Kidney glomerular epithelial cell (primary cell): ENCODE measurements at regions not wholly inside any gene's neighbourhood (a gene's known extent, or its start where the extent isn't known, plus 50 kb on each side); places are given as distances from the start of the nearest gene placed in this dataset.

Source experiments
- DNase-seq: peaks from one replicate; lab custom pipeline; 2025; lab: John Stamatoyannopoulos, UW

DNA sequence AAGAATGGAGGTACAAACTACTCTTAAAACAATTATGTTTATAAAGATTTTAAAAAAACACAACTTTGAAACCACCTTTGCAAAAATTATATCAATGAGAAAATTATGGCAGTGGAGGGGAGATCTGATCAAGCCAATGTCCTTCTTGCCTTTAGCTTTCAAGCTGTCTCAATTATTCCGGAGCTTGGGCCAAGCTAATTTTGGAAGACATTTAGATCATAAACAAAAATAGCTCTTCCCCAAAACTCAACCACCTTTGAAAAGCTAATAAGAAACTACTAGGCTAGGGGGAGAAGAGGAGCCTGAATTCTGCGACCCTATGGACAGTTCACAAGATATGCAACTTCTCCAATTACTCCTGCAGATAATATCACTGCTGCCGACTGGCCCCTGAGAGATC lies 263.3 kb downstream of the ICE1 start:
- no peak for DNase-seq

DNA sequence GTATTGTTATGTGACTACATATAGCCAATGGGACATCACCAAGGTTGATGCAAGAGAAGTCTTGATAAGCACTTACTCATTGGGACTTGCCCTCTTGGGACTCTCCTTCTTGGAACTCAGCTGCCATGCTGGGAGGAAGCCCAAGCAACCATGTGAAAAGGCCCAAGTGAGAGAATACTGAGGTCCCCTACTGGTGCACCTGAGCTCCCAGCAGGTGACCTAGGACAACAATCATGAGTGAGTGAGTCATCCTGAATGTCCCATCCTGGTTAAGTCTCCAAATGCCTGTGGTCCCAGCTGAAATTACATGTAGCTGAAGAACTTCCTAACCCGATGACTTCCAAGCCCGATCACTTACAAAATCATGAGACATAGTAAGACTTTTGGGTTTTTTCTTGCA lies 260.7 kb downstream of the ICE1 start:
- no peak for DNase-seq

DNA sequence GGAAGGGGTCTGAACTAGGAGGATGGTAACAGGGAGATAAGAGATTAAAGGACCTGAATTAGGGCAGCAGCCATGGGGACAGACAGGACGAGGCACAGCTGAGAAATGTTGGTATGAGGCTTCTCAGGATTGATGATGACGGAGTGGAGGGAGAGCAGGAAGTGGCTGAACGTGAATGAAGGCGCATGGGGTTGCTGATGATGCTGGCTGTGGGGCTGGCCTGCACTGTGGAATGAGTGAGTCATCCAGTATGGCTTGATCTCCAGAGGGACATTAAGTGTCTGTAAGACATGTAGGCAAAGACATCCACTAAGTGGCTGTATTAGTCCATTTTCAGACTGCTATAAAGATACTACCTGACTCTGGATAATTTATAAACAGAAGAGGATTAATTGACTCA lies 256.4 kb downstream of the ICE1 start:
- DNase-seq: no peak

DNA sequence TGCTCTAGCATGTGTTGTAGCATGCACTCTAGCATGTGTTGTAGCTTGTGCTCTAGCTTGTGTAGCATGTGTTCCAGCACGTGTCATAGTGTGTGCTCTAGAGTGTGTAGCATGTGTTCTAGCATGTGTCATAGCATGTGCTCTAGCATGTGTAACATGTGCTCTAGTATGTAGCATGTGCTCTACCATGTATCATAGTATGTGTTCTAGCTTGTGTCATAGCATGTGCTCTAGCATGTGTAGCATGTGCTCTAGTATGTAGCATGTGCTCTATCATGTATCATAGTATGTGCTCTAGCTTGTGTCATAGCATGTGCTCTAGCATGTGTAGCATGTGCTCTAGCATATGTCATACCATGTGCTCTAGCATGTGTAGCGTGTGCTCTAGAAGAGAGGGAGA lies 255.3 kb downstream of the ICE1 start:
- DNase-seq: no peak

DNA sequence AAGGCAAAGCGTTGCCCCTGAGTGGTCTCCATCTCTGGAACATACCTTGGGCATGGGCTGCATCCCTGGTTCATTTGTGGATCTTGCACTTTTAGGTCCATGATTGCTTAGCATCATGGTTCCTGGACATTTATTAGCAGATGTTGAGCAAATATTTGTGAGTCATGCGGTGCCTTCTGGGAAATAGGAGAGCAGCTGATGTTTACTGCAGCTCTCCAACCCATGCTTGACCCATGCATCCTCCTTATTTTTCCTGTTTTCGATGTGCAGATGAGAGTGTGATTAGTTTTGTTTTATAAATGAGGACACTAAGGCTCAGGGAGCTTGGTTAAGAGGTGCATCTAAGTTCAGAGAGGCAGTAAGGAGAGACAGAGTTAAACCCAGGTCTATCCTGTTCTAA lies 253.7 kb downstream of the ICE1 start:
- DNase-seq: no peak

DNA sequence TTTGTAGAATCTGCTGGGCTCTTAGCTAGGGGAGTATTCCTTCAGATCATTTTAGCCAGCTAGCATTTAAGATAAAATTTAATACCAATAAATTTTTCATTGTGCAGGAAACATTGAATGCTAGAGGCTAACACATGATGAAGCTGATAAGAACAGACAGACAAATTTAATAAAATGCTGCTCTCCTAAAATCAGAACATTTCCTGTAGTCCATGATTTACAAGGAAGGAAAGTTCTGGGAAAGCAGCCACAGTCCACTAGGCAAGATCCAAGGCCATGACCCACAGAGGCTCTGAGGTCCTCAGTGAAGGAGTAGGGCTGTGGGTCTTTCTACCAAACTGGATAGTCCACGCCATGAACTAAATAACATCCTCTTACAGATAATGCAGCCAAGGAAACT lies 253.0 kb downstream of the ICE1 start:
- DNase-seq: no peak

DNA sequence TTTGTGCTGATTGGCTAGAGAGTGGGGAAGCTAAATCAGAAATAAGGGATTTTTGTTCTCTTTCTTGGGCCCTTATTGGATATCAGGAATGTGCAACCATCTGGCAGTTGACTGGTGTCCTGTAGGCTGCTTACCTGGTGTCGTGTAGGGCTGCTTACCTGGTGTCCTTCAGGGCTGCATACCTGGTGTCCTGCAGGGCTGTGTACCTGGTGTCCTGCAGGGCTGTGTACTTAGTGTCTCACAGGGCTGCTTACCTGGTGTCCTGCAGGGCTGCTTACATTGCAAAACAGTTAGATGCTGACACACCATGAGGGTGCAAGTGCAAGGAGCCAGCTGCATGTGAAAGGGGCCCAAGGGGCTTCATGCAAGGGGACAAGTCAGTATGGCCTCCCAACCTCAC lies 249.3 kb downstream of the ICE1 start:
- no peak for DNase-seq

DNA sequence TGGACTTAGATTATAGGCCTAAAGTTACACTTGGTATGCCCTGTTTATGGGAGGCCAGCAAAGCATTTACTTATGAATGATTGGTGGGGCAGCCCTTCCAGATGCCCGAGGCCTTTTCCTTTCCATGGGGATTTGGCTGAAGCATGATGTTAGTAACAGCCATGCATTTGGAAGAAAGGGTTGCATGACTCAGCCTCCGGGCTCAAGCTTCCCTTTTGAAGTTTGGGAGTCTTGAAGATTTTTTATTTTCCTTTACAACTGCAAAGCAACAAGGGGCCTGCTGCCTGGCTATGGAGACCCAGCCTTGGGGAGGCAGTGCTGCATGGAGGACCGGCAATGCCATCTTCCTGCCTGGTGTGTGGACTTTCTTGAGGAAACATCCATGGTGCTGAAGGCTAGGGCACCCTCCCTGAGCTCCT lies 244.7 kb downstream of the ICE1 start:
- DNase-seq: no peak

DNA sequence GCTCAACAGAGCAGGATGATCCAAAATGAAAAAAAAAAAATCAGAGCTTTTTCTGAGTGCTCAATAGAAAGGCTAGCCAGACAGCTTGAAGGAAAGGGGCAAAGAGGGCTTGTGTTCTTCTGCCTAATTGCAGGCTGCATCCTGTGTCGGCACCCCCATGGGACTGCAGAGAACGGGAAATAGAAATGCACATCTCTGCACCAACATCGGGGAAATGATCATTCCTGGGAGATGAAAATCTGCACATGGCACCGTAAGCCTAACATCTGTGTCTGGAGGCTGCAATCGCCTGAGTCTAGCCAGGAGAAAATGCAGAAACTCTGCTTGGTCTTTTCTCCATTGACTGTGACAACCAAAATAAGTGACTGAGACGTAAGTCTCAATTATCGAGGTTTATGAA lies 243.9 kb downstream of the ICE1 start:
- no peak for DNase-seq

DNA sequence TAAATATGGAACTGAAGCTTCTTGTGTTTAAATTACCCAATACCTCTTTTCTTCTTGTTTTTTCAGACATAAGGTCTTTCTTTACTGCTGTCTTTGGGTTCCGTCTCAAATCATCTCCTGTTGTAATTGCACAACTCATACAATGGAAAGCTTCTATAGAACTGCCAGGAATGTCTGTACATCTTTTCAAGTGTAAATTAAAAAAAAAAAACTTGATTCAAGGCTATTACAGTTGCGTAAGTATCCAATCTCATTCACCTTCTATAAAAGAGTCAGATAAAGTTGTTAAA lies 243.5 kb downstream of the ICE1 start:
- no peak for DNase-seq

DNA sequence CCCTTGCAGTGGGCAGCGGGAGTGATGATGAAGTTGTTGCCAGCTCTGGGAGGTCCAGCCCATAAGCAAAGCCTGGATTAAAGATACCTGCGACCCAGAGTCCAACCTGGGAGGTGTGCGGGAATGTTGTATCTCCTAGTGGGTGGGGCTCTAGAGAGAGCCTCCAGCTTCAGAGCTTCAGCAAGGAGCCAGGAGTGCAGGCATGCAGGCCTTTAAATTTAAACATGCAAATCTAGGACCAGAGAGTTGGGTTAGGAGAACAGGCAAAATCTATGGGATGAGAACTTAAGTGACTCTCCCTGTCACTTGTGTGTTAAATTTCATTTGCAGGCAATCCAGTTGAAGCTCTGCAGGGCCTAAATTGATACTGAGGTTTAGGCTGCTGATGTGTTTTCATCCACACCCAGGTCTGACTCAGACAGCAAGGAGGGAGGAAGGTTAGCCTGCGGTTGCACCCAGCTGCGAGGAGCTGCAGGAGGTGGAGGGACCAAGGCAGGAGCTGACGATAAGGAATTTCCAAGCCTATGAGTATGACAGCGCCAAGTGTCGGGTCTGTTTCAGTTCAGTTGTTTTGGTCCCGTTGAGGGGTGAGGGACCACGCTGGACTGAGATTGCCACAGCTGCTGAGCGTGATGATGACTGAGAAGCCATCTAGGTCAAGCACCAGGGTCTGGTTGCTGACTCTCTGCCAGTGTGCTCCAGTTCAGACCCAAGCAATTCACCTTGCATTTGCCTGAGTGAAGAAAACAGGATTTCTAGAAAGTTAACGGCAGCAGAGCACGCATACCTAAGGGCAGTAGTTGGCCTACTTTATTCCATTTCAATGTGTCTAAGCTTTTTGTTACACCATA lies 243.0 kb downstream of the ICE1 start:
- DNase-seq: peak; percentile 11

DNA sequence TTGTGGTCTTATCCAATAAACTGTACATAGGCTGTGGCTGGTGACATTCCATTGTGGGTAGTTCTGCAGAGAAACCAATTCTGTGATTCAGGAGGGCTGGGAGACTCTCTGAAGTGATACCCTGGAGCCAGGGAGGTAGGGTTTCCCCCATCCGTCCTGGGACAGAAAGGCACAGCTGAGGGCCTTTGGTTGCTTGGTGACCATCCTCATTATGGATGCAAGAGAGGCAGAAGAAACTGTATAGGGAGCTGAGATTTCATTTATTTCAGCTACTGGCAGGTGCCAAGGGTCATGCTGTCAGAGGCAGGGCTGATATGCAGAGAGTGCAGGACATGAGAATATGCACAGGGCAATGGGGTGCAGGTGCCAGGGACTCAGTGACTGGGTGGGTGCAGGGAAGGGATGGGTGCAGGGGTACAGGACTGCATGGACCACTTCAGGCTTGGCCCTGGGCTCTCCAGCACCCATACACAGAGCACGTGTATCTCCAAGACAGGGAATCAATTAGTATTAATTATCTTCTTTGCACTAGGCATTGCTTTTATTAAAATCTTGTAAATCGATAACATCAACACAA lies 236.5 kb downstream of the ICE1 start:
- no peak for DNase-seq

DNA sequence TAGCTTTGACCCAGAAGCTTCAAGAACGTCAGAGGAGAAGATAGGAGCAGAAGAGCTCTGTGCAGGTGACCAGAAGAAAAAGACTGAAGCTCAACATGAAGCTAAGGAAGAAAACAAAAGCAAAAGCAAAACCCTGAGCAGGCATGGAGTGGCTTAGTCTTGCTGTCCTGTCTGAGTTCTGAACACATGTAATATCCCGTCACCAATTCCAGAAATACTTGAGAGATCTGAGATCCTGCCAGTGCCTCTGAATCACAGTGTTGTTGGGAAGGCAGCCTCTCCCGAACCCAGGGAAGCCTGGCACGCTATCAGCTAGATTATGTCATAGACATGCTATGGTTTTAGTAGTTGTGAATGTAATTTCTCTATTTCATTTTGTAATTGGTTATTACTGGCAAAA lies 235.7 kb downstream of the ICE1 start:
- DNase-seq: peak; percentile 25

DNA sequence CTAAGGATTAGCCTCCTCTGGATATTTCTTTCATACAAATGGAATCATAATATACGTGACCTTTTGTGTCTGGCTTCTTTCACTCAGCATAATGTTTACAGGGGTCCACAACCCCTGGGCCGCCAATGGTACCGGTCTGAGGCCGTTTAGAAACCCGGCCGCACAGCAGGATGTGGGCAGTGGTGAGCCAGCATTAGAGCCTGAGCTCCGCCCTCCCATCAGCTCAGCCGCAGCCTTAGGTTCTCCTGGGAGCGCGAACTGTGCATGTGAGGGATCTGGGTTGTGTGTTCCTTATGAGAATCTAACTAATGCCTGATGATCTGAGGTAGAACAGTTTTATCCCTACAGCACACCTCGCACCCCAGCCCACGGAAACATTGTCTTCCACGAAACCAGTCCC lies 229.7 kb downstream of the ICE1 start:
- DNase-seq: no peak

DNA sequence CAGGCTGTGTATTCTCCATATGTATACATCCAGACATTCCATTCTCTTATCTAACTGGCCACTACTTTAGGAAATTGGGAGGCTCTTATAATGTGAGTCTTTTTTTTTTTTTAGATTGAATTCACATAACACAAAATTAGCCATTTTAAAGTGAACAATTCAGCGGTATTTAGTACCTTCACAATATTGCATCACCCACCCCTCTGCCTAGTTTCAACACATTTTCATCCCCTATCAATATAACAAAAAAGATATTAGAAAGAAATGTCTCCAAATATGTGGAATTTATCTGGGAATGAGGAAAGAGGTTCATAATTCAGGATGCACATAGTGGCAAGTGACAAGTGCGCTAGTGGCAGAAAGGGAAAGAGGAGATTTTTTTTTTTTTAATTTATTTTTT lies 228.5 kb downstream of the ICE1 start:
- no peak for DNase-seq

DNA sequence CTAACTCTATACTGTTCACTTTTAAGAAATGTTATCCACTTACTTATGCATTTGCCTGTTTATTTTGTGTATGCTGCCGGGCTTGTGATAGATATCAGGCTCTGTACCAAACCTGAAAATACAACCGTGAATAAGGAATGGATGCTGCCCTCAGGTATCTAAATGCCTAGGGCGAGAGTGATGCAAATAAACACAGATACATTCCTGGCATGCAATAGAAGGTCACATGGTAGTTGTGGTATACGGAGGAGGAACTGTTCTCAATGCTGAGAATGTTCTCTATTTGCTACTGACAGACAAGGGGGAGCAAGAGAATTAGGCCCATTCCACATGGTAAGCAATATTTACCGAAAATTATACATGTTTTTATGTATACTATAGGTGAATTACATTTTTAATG lies 227.8 kb downstream of the ICE1 start:
- peak; percentile 38 for DNase-seq

DNA sequence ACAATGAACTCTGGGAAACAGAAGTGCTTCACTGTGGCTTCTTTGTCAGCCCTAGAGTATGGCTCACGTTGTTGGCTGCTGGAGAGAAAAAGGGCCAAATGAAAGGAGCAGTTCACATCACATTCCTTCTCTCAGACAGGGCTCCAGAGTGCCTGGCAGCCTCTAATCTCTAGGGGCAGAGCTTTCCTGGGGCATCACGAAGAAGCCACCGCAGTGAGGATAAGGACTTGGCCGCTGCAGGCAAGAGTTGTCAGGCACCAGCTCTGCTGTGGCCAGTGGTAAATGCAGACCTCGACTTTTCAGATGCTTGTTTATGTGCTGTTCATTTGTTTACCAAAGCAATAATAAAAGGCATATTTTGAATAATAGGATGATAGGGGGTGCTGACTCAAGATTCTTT lies 227.2 kb downstream of the ICE1 start:
- no peak for DNase-seq

DNA sequence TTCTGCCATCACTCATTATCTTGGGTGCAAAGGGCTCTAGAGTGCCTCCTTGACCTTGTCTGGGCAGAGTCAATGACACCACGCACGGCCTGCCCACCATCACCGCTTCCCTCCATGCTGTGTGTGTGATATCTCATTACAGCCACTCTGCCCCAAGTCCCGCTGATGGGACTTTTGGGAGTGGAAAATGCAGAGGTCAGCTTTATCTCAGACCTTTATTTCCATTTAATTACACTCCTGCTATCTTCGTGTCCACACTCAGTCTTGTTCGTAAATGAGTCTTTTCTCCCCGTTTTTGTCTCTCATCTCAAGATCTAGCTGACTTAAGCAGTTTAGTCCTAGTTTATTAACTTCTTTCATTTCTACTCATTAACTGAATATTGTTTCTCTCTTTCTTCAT lies 226.2 kb downstream of the ICE1 start:
- DNase-seq: no peak

DNA sequence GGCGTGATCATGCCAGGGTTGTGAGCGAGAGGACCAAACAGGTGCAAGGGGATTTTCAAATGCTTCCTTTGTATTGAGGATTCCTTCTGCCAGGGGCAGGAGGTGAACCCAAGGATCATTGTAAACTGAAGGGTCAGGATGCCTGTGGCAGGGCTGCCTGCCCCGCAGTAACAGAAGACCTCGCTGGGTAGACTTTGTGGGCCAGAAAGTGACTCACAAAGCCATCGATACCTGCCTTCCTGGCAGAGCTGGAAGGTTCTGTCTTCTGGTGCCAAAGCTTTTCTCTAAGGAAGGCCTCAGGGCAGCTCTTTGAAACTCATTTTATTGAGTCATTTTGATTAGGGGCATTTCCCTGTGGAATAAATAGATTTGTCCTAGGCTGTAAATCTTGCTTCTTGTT lies 223.4 kb downstream of the ICE1 start:
- DNase-seq: no peak

DNA sequence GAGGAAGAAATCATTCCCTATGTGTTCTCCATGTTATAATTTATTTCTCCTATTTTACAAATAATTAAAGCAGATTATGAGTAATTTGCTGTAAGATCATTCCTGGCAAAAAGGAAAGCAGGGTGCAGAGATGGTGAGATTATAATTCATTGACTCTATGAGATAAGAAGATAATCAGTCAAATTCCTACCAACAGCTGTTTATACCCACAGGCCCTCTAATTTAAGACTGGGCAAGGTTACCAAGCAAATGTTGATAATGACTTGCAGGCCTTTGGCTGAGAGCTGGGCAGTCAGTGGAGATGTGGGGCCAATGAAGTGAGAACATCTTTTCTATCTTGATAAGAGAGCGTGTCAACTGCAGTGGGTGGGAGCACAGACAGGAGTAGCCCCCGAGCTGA lies 222.7 kb downstream of the ICE1 start:
- no peak for DNase-seq

DNA sequence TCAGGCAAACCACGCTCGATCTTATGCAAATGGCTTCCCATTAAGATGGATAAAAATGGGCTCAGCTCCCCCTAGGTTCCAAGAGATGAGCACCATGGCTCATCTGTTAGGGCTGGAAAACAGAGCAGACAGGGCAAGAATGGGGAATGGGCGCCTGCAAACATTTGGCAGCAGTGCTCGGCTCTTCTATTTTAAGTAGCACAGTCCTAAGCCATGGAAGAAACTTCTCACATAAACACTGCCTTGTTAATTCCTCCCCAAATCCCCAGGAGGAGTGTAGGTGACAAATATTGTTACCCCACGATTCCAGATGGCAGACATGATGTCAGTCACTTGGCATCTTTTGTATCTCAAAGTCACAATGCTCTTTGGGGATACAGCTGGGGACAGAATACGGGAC lies 221.8 kb downstream of the ICE1 start:
- no peak for DNase-seq

DNA sequence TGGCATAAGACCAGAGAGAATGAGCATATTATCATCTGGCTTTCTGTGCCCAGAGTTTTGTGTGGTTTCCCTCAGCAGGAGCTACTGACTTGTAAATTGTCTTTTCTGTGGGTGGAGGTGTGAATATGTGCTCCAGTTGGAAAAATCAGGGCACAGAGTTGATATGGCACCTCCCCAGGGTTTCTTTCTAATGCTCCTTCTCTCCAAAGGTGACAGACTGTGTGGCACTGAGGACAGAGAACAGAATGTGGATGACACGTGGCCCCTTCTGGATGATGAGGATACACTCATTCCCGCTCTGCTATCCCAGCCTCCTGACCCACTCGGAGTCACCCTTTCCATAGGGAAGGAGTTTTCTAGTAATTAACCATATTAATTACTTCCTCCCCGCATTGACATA lies 221.0 kb downstream of the ICE1 start:
- no peak for DNase-seq

DNA sequence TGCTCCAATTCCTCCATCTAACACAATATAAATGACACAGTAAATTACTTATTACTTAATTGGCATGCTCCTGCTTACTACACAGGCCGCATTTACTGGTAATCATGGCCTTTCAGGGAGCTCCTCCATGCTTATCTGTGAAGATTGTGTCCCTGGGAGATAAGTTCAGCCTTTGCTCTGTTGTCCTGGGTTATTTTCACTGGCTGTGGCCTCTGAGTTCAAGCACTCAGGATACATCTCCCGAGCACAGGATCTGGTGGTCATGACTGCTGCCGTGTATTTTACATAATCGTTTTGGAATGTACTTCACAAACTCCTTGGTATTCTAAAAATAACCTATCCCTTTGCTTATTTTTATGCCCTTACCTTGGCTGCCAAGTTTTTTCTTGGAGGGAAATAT lies 215.7 kb downstream of the ICE1 start:
- DNase-seq: peak; percentile 14

DNA sequence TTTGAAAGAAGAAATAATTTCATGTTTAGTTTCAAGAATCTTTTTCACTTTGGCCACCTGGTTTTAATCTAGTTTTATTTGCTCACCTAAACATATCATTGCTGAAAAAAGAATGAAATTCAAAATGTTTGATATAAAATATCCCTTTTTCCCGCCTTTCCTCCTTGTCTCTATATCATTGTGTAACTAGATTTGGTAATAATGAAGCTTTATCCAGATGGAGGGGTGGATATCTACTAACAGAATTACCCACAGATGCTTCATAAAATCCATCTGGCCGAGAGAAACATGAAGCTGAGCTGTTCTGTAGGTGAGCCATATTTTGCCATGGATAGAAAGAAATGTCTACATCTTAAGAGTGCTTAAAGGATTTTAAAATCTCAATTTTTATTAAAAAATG lies 214.7 kb downstream of the ICE1 start:
- DNase-seq: no peak
